PC-3 (cell line): ENCODE measurements at regions not wholly inside any gene's neighbourhood (a gene's known extent, or its start where the extent isn't known, plus 50 kb on each side); places are given as distances from the start of the nearest gene placed in this dataset.

Experiments used
- ATAC-seq: fragments of 200-7000 bp; cut with Tn5 transposase; 2 replicates; pipeline ENCODE4 v1.9.1; 2020; ENCODE audit warnings: mild to moderate bottlenecking, moderate library complexity
- BruUV-seq: library from RNA; stranded (reverse); fragments of 400-500 nt; replicated peaks from 2 replicates; lab custom pipeline; 2021; lab: Mats Ljungman, UMichigan
- CTCF ChIA-PET: fragments of 300-600 bp; sonication (Branson Sonifier 250); formaldehyde crosslinking; loops from one replicate; lab custom pipeline; 2022; ENCODE audit warnings: antibody characterized with exemption; lab: Charles Lee
- POLR2A ChIA-PET: fragments of 300-600 bp; sonication (Branson Sonifier 250); formaldehyde crosslinking; loops from one replicate; lab custom pipeline; 2022; ENCODE audit warnings: antibody characterized with exemption; ENCODE audit not compliant: unreplicated experiment; lab: Charles Lee
- DNase-seq: peaks from one replicate; pipeline ENCODE4 v3.0.0-alpha.2; 2015
- H2AFZ ChIP-seq: fragments of 300-600 bp; sonication (generic); 2 replicates; pipeline ENCODE4 v1.6.0; 2016; ENCODE audit warnings: antibody characterized with exemption, low read length
- H3F3A ChIP-seq: fragments of 300-600 bp; sonication (generic); one replicate; pipeline ENCODE4 v1.6.0; 2017; ENCODE audit warnings: antibody characterized with exemption, low read length, control low read depth, mild to moderate bottlenecking; ENCODE audit not compliant: unreplicated experiment
- H3K27ac ChIP-seq: fragments of 300-600 bp; sonication (generic); 2 replicates; pipeline ENCODE4 v1.5.1; 2016; ENCODE audit warnings: mild to moderate bottlenecking, low read length
- H3K27me3 ChIP-seq: fragments of 300-600 bp; sonication (generic); 2 replicates; pipeline ENCODE4 v1.6.1; 2016; ENCODE audit warnings: low read length, mixed read lengths
- H3K36me3 ChIP-seq: fragments of 300-600 bp; sonication (generic); 2 replicates; pipeline ENCODE4 v1.6.1; 2016; ENCODE audit warnings: low read depth, mixed run types, low read length, mixed read lengths
- H3K4me1 ChIP-seq: fragments of 300-600 bp; sonication (generic); 2 replicates; pipeline ENCODE4 v1.5.1; 2016; ENCODE audit warnings: low read length; ENCODE audit not compliant: insufficient read depth
- H3K4me2 ChIP-seq: fragments of 300-600 bp; sonication (generic); 2 replicates; pipeline ENCODE4 v1.6.0; 2016; ENCODE audit warnings: low read length
- H3K4me3 ChIP-seq: fragments of 300-600 bp; sonication (generic); 2 replicates; pipeline ENCODE4 v1.5.1; 2016; ENCODE audit warnings: mild to moderate bottlenecking, low read length, mixed read lengths
- H3K79me2 ChIP-seq: fragments of 300-600 bp; sonication (generic); 2 replicates; pipeline ENCODE4 v1.6.1; 2017; ENCODE audit warnings: low read length, mixed read lengths
- H3K9ac ChIP-seq: fragments of 300-600 bp; sonication (generic); 2 replicates; pipeline ENCODE4 v1.6.0; 2016; ENCODE audit warnings: mild to moderate bottlenecking, low read length
- H3K9me2 ChIP-seq: fragments of 300-600 bp; sonication (generic); replicated peaks from 2 replicates; pipeline ENCODE4 v1.6.1; 2016; ENCODE audit warnings: mixed run types, low read length, mixed read lengths
- H3K9me3 ChIP-seq: fragments of 300-600 bp; sonication (generic); 2 replicates; pipeline ENCODE4 v1.6.1; 2016; ENCODE audit warnings: low read length, mixed read lengths
- H4K20me1 ChIP-seq: fragments of 300-600 bp; sonication (generic); 2 replicates; pipeline ENCODE4 v1.6.1; 2016; ENCODE audit warnings: low read length, mixed read lengths
- CTCF ChIP-seq: fragments of 300-600 bp; sonication (generic); conservative IDR thresholded peaks from 2 replicates; pipeline ENCODE4 v1.5.1; 2017; ENCODE audit warnings: antibody characterized with exemption, low read depth, mild to moderate bottlenecking, low read length
- EZH2 ChIP-seq: fragments of 300-600 bp; sonication (generic); IDR thresholded peaks from one replicate; pipeline ENCODE4 v1.6.1; 2017; ENCODE audit warnings: antibody characterized with exemption, mild to moderate bottlenecking, low read length; ENCODE audit not compliant: unreplicated experiment
- EZH2phosphoT487 ChIP-seq: fragments of 300-600 bp; sonication (generic); IDR thresholded peaks from 2 replicates; pipeline ENCODE4 v1.6.1; 2018; ENCODE audit warnings: mild to moderate bottlenecking, antibody characterized with exemption, low read length, borderline replicate concordance
- intact Hi-C: fragments of 100-400 bp; cut with micrococcal nuclease; formaldehyde crosslinking; loops from 2 replicates; pipeline ENCODE4 v1.9.0; 2023

GRCh38 chr9:13369431-13369830, 89.9 kb upstream of the MPDZ start:
- ChIA-PET CTCF (no interaction called here), POLR2A (no interaction called here)
- Histone ChIP-seq H3K4me2 (no peak overlapping the region), H4K20me1 (no peaks in the 10 kb centered on the region), H2AFZ (no peak overlapping the region), H3K4me1 (no peaks in the 10 kb centered on the region), H3K9me3 (no peaks in the 10 kb centered on the region), H3F3A (no peaks in the 10 kb centered on the region), H3K36me3 (no peaks in the 10 kb centered on the region), H3K27me3 (no peaks in the 10 kb centered on the region), H3K79me2 (no peaks in the 10 kb centered on the region), H3K9ac (no peak overlapping the region), H3K9me2 (no peaks in the 10 kb centered on the region), H3K27ac (no peak overlapping the region), H3K4me3 (no peak overlapping the region)
- DNase-seq = no peak
- TF ChIP-seq EZH2 (no peak), EZH2phosphoT487 (no peak), CTCF (no peak)
- ATAC-seq = no peak
- BruUV-seq = no TSS peak
- intact Hi-C loops = no loop called here

- Histone ChIP-seq H2AFZ (no peak overlapping the region), H4K20me1 (no peaks in the 10 kb centered on the region), H3F3A (no peaks in the 10 kb centered on the region), H3K36me3 (no peaks in the 10 kb centered on the region), H3K9me3 (no peaks in the 10 kb centered on the region), H3K9me2 (no peaks in the 10 kb centered on the region), H3K79me2 (no peaks in the 10 kb centered on the region), H3K4me2 (no peak overlapping the region), H3K4me3 (no peak overlapping the region), H3K27me3 (no peaks in the 10 kb centered on the region), H3K9ac (no peak overlapping the region), H3K27ac (no peak overlapping the region), H3K4me1 (no peaks in the 10 kb centered on the region)
- intact Hi-C loops = no loop called here
- ATAC-seq (no peak), DNase-seq (no peak)
- CTCF ChIA-PET = no interaction called here
- POLR2A ChIA-PET = no interaction called here
- TF ChIP-seq EZH2 = no peak
- TF ChIP-seq EZH2phosphoT487 = no peak
- no peak for TF ChIP-seq CTCF
- no TSS peak for BruUV-seq
Observed at GRCh38 chr9:13367784-13368183, 88.3 kb upstream of the MPDZ start.

GRCh38 chr9:13364271-13365000, 84.9 kb upstream of the MPDZ start:
- TF ChIP-seq EZH2 (no peak), EZH2phosphoT487 (no peak), CTCF (no peak)
- H3K9me3 ChIP-seq = no peaks in the 10 kb centered on the region
- DNase-seq (no peak), ATAC-seq (no peak)
- no peak overlapping the region for H3K4me2 ChIP-seq
- H3K27ac ChIP-seq = no peak overlapping the region
- ChIA-PET CTCF (no interaction called here), POLR2A (no interaction called here)
- H2AFZ ChIP-seq = no peak overlapping the region
- H3K9me2 ChIP-seq = no peaks in the 10 kb centered on the region
- no peaks in the 10 kb centered on the region for H3K4me1 ChIP-seq
- BruUV-seq = no TSS peak
- no peaks in the 10 kb centered on the region for H4K20me1 ChIP-seq
- no peak overlapping the region for H3K9ac ChIP-seq
- H3K4me3 ChIP-seq = no peak overlapping the region
- no peaks in the 10 kb centered on the region for H3F3A ChIP-seq
- intact Hi-C loops = no loop called here
- no peaks in the 10 kb centered on the region for H3K79me2 ChIP-seq
- H3K27me3 ChIP-seq = no peaks in the 10 kb centered on the region
- no peaks in the 10 kb centered on the region for H3K36me3 ChIP-seq
